Kidney epithelial cell (primary cell): ENCODE measurements at regions not wholly inside any gene's neighbourhood (a gene's known extent, or its start where the extent isn't known, plus 50 kb on each side); places are given as distances from the start of the nearest gene placed in this dataset.

Experiments
- DNase-seq: peaks from one replicate; pipeline ENCODE4 v3.0.0-alpha.2; 2010; ENCODE audit warnings: low read depth
- H3K27me3 ChIP-seq: 2 replicates; pipeline ENCODE4 v1.6.0; 2011; ENCODE audit warnings: low read length; ENCODE audit not compliant: control insufficient read depth, insufficient read depth
- H3K36me3 ChIP-seq: 2 replicates; pipeline ENCODE4 v1.5.1; 2011; ENCODE audit warnings: low read length; ENCODE audit not compliant: control insufficient read depth, insufficient read depth
- H3K4me3 ChIP-seq: 2 replicates; pipeline ENCODE4 v1.5.1; 2011; ENCODE audit warnings: low read depth, mild to moderate bottlenecking, control low read depth, low read length
- CTCF ChIP-seq: IDR thresholded peaks from 2 replicates; pipeline ENCODE4 v1.5.1; 2011; ENCODE audit warnings: mild to moderate bottlenecking, moderate library complexity, low read length, control low read depth, inconsistent platforms; ENCODE audit not compliant: insufficient read depth, poor library complexity, severe bottlenecking

GRCh38 chr9:84054341-84055010 is 73.9 kb downstream of the RMI1 start:
- Histone ChIP-seq H3K36me3 (no peaks in the 10 kb centered on the region), H3K27me3 (no peaks in the 10 kb centered on the region), H3K4me3 (no peak overlapping the region)
- DNase-seq: no peak
- TF ChIP-seq CTCF: no peak

GRCh38 chr9:84057662-84058061 is 77.1 kb downstream of the RMI1 start:
- DNase-seq: no peak
- TF ChIP-seq CTCF: no peak
- H3K36me3 ChIP-seq: no peaks in the 10 kb centered on the region
- H3K27me3 ChIP-seq: no peaks in the 10 kb centered on the region
- no peak overlapping the region for H3K4me3 ChIP-seq

GRCh38 chr9:84059936-84060335 is 79.3 kb downstream of the RMI1 start:
- DNase-seq: no peak
- no peaks in the 10 kb centered on the region for H3K36me3 ChIP-seq
- no peak for TF ChIP-seq CTCF
- no peaks in the 10 kb centered on the region for H3K27me3 ChIP-seq
- H3K4me3 ChIP-seq: no peak overlapping the region

GRCh38 chr9:84061613-84062193 is 81.1 kb downstream of the RMI1 start:
- Histone ChIP-seq H3K27me3 (no peaks in the 10 kb centered on the region), H3K4me3 (no peak overlapping the region), H3K36me3 (no peaks in the 10 kb centered on the region)
- TF ChIP-seq CTCF: no peak
- DNase-seq: no peak

- no peak for DNase-seq
- Histone ChIP-seq H3K4me3 (no peak overlapping the region), H3K36me3 (no peaks in the 10 kb centered on the region), H3K27me3 (no peaks in the 10 kb centered on the region)
- no peak for TF ChIP-seq CTCF
Observed at GRCh38 chr9:84062538-84062937, 81.9 kb downstream of the RMI1 start.

GRCh38 chr9:84067821-84068220 is 87.2 kb downstream of the RMI1 start:
- H3K27me3 ChIP-seq: no peaks in the 10 kb centered on the region
- H3K36me3 ChIP-seq: no peaks in the 10 kb centered on the region
- no peak for DNase-seq
- H3K4me3 ChIP-seq: no peak overlapping the region
- no peak for TF ChIP-seq CTCF
